Sigmoid colon (tissue), 6 donors: ENCODE measurements at regions not wholly inside any gene's neighbourhood (a gene's known extent, or its start where the extent isn't known, plus 50 kb on each side); places are given as distances from the start of the nearest gene placed in this dataset.

Source experiments
- DNase-seq: peaks from one replicate; pipeline ENCODE4 v3.0.0-alpha.2; 2019
- H3K27ac ChIP-seq, 4 donors: fragments of 200-600 bp; sonication (generic); one replicate each; pipeline ENCODE4 v1.5.1; 2016 to 2019; ENCODE audit warnings: mild to moderate bottlenecking in 1 of 4
- H3K27me3 ChIP-seq, 3 donors: fragments of 200-600 bp; sonication (generic); one replicate each; pipeline ENCODE4 v1.5.1; 2019; ENCODE audit warnings: mild to moderate bottlenecking in 1 of 3
- H3K36me3 ChIP-seq, 4 donors: fragments of 200-600 bp; sonication (generic); one replicate each; pipeline ENCODE4 v1.5.1; 2016 to 2019
- H3K4me1 ChIP-seq, 4 donors: fragments of 200-600 bp; sonication (generic); one replicate each; pipeline ENCODE4 v1.5.1; 2017 to 2019
- H3K4me3 ChIP-seq, 4 donors: fragments of 200-600 bp; sonication (generic); one replicate each; pipeline ENCODE4 v1.5.1; 2017 to 2019; ENCODE audit warnings: mild to moderate bottlenecking in 2 of 4, moderate library complexity in 1 of 4
- H3K9me3 ChIP-seq, 4 donors: fragments of 200-600 bp in 3 of 4; sonication (generic) in 3 of 4; one replicate each; pipeline versions ENCODE4 v1.5.1 to v1.6.1; 2013 to 2019
- EP300 ChIP-seq, 4 donors: sonication (generic); formaldehyde crosslinking; IDR thresholded peaks; one replicate each; pipeline ENCODE4 v1.6.1; 2017; ENCODE audit warnings: antibody characterized with exemption in 4 of 4
- POLR2A ChIP-seq, 2 donors: fragments of 450-650 bp; IDR thresholded peaks; one replicate each; pipeline ENCODE4 v1.6.1; 2016; ENCODE audit warnings: antibody characterized with exemption in 2 of 2, mild to moderate bottlenecking in 2 of 2, moderate library complexity in 2 of 2
- POLR2AphosphoS5 ChIP-seq, 4 donors: sonication (generic); formaldehyde crosslinking; IDR thresholded peaks; one replicate each; pipeline ENCODE4 v1.6.1; 2017; ENCODE audit warnings: antibody characterized with exemption in 4 of 4
- WGBS, 2 donors: extraction: QIAGEN DNeasy Blood & Tissue Kit; methylation state at CpG; one replicate each; pipeline ENCODE4 v1.1.7; 2013; 5-methylcytosine and 5-hydroxymethylcytosine counted together
- intact Hi-C: fragments of 100-400 bp; cut with DNase I; formaldehyde crosslinking; loops from one replicate; pipeline ENCODE4 v1.15.1; 2023
- TF ChIP-seq, protein P1 (sequence below), 4 experiments: fragments of 450-650 bp in 3 of 4; fragments of 200-600 bp in 1 of 4; IDR thresholded peaks; one replicate each; pipeline ENCODE4 v1.5.1; 2016 to 2019; ENCODE audit warnings: antibody characterized with exemption in 4 of 4, mild to moderate bottlenecking in 3 of 4, moderate library complexity in 2 of 4
- donor health status: healthy with polysubstance abuse.
- donor health status: healthy.

- intact Hi-C loops = no loop called here
- TF ChIP-seq EP300 (IDR thresholded peaks at IDR 0.05) (no peak), POLR2A (IDR thresholded peaks at IDR 0.05) (no peak), POLR2AphosphoS5 (IDR thresholded peaks at IDR 0.05) (no peak)
- TF ChIP-seq, protein P1, sequence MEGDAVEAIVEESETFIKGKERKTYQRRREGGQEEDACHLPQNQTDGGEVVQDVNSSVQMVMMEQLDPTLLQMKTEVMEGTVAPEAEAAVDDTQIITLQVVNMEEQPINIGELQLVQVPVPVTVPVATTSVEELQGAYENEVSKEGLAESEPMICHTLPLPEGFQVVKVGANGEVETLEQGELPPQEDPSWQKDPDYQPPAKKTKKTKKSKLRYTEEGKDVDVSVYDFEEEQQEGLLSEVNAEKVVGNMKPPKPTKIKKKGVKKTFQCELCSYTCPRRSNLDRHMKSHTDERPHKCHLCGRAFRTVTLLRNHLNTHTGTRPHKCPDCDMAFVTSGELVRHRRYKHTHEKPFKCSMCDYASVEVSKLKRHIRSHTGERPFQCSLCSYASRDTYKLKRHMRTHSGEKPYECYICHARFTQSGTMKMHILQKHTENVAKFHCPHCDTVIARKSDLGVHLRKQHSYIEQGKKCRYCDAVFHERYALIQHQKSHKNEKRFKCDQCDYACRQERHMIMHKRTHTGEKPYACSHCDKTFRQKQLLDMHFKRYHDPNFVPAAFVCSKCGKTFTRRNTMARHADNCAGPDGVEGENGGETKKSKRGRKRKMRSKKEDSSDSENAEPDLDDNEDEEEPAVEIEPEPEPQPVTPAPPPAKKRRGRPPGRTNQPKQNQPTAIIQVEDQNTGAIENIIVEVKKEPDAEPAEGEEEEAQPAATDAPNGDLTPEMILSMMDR (IDR thresholded peaks at IDR 0.05) = no peak
- Histone ChIP-seq H3K9me3 (no peaks in the 10 kb centered on the region), H3K4me1 (no peaks in the 10 kb centered on the region), H3K27ac (no peak overlapping the region), H3K27me3 (peaks cover 0 to 15% (median 0%) of the 10 kb centered on the region in 3 donors), H3K4me3 (no peak overlapping the region), H3K36me3 (no peaks in the 10 kb centered on the region)
- 88 to 90% methylated on average over 2 of the region's 2 CpGs for WGBS, 2 donors
- DNase-seq = no peak
These were observed 387.4 kb downstream of the MATN1 start for GRCh38 chr1:30335997-30336390.

DNA sequence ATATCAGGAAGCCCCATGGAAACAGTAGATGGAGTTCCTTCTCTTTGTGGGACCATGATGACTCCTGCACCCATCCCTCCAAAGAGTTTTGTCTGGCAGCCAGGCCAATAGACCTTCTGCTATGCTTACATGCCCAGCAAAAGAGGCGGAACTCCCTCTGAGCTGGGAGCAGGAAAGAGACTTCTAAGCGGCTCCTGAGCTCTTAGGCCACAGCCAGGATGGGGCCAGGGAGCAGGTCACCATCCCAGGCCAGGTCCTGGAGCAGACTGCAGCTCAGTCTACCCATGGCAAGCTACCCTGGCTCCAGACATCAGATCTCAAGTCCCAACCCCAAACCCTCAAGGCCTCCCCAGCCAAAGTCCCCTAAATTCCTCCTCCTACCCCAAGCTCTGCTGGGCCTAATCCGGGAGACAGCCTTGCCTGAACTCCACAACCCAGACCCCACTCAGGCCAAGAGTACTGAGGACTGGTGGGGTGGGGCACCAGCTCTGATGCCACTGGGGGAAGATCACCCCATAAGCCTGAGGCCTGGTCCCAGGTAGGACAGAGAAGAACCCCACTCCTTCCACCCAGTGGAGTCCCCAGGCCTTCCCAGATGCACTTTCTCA is 387.9 kb downstream of the MATN1 start:
- H3K9me3 ChIP-seq = no peaks in the 10 kb centered on the region
- peaks cover 0 to 11% (median 0%) of the 10 kb centered on the region in 3 donors for H3K27me3 ChIP-seq
- no peaks in the 10 kb centered on the region for H3K36me3 ChIP-seq
- H3K4me1 ChIP-seq = no peaks in the 10 kb centered on the region
- TF ChIP-seq EP300 (IDR thresholded peaks at IDR 0.05) = no peak
- no peak for TF ChIP-seq POLR2AphosphoS5 (IDR thresholded peaks at IDR 0.05)
- TF ChIP-seq, protein P1 (IDR thresholded peaks at IDR 0.05) = no peak
- no peak for TF ChIP-seq POLR2A (IDR thresholded peaks at IDR 0.05)
- intact Hi-C loops = no loop called here
- H3K27ac ChIP-seq = no peak overlapping the region
- no peak overlapping the region for H3K4me3 ChIP-seq
- no peak for DNase-seq
- WGBS, 2 donors = 87% methylated on average over 3 of the region's 3 CpGs

GRCh38 chr1:30334767-30335166 is 388.6 kb downstream of the MATN1 start:
- no peak for TF ChIP-seq POLR2AphosphoS5 (IDR thresholded peaks at IDR 0.05)
- peaks cover 0 to 12% (median 0%) of the 10 kb centered on the region in 3 donors for H3K27me3 ChIP-seq
- no peaks in the 10 kb centered on the region for H3K9me3 ChIP-seq
- 80 to 89% methylated on average over 2 of the region's 2 CpGs for WGBS, 2 donors
- H3K4me1 ChIP-seq = no peaks in the 10 kb centered on the region
- intact Hi-C loops = no loop called here
- no peak for DNase-seq
- H3K36me3 ChIP-seq = no peaks in the 10 kb centered on the region
- H3K4me3 ChIP-seq = no peak overlapping the region
- H3K27ac ChIP-seq = no peak overlapping the region

- no peaks in the 10 kb centered on the region for H3K4me1 ChIP-seq
- 86 to 88% methylated on average over 18 of the region's 18 CpGs for WGBS, 2 donors
- no peaks in the 10 kb centered on the region for H3K36me3 ChIP-seq
- no peak for DNase-seq
- H3K9me3 ChIP-seq = no peaks in the 10 kb centered on the region
- H3K27me3 ChIP-seq = peaks cover 0 to 11% (median 0%) of the 10 kb centered on the region in 3 donors
- TF ChIP-seq EP300 (IDR thresholded peaks at IDR 0.05) (no peak), POLR2A (IDR thresholded peaks at IDR 0.05) (no peak), POLR2AphosphoS5 (IDR thresholded peaks at IDR 0.05) (no peak)
- TF ChIP-seq, protein P1 (IDR thresholded peaks at IDR 0.05) = no peak
- H3K27ac ChIP-seq = no peak overlapping the region
- intact Hi-C loops = no loop called here
- no peak overlapping the region for H3K4me3 ChIP-seq
These were observed 391.0 kb downstream of the MATN1 start for GRCh38 chr1:30332116-30333094.

- Histone ChIP-seq H3K9me3 (no peaks in the 10 kb centered on the region), H3K4me1 (no peaks in the 10 kb centered on the region), H3K36me3 (no peaks in the 10 kb centered on the region), H3K27me3 (peaks cover 0 to 11% (median 0%) of the 10 kb centered on the region in 3 donors), H3K27ac (no peak overlapping the region), H3K4me3 (no peak overlapping the region)
- DNase-seq = no peak
- TF ChIP-seq EP300 (IDR thresholded peaks at IDR 0.05) = no peak
- TF ChIP-seq POLR2A (IDR thresholded peaks at IDR 0.05) = no peak
- TF ChIP-seq POLR2AphosphoS5 (IDR thresholded peaks at IDR 0.05) = no peak
- TF ChIP-seq, protein P1 (IDR thresholded peaks at IDR 0.05) = no peak
- 57 to 69% methylated on average over 8 of the region's 8 CpGs for WGBS, 2 donors
- intact Hi-C loops = no loop called here
These were observed 391.8 kb downstream of the MATN1 start for GRCh38 chr1:30331415-30332065.
